ENCODE measurements at regions not wholly inside any gene's neighbourhood (a gene's known extent, or its start where the extent isn't known, plus 50 kb on each side); places are given as distances from the start of the nearest gene placed in this dataset.

- no peak for DNase-seq
These were observed 514.4 kb upstream of the ARRDC4 start for GRCh38 chr15:97446138-97446537.

- no peak for DNase-seq
These were observed 503.8 kb upstream of the ARRDC4 start for GRCh38 chr15:97456521-97457202.

- DNase-seq: no peak
These were observed 503.2 kb upstream of the ARRDC4 start for GRCh38 chr15:97457203-97457847.

- DNase-seq: no peak
These were observed 500.7 kb upstream of the ARRDC4 start for GRCh38 chr15:97459771-97460170.

GRCh38 chr15:97461226-97461625 is 499.3 kb upstream of the ARRDC4 start:
- no peak for DNase-seq

GRCh38 chr15:97463696-97464095 is 496.8 kb upstream of the ARRDC4 start:
- no peak for DNase-seq

- DNase-seq: no peak
These were observed 490.1 kb upstream of the ARRDC4 start for GRCh38 chr15:97470417-97470816.

- DNase-seq: no peak
These were observed 486.9 kb upstream of the ARRDC4 start for GRCh38 chr15:97473627-97474026.

GRCh38 chr15:97479957-97480356 is 480.5 kb upstream of the ARRDC4 start:
- no peak for DNase-seq

GRCh38 chr15:97482521-97482920 is 478.0 kb upstream of the ARRDC4 start:
- no peak for DNase-seq

GRCh38 chr15:97483232-97483631 is 477.3 kb upstream of the ARRDC4 start:
- DNase-seq: no peak

- no peak for DNase-seq
These were observed 470.1 kb upstream of the ARRDC4 start for GRCh38 chr15:97490429-97490828.

- DNase-seq: no peak
These were observed 459.2 kb upstream of the ARRDC4 start for GRCh38 chr15:97501291-97501690.

- DNase-seq: no peak
These were observed 458.5 kb upstream of the ARRDC4 start for GRCh38 chr15:97502038-97502437.

- DNase-seq: no peak
These were observed 456.3 kb upstream of the ARRDC4 start for GRCh38 chr15:97504031-97504792.

- DNase-seq: no peak
These were observed 442.8 kb upstream of the ARRDC4 start for GRCh38 chr15:97517737-97518136.

GRCh38 chr15:97520689-97521088 is 439.8 kb upstream of the ARRDC4 start:
- DNase-seq: no peak

GRCh38 chr15:97521381-97522285 is 438.9 kb upstream of the ARRDC4 start:
- DNase-seq: no peak

- DNase-seq: no peak
These were observed 438.2 kb upstream of the ARRDC4 start for GRCh38 chr15:97522347-97522746.

- no peak for DNase-seq
These were observed 434.7 kb upstream of the ARRDC4 start for GRCh38 chr15:97525809-97526208.

- no peak for DNase-seq
These were observed 432.3 kb upstream of the ARRDC4 start for GRCh38 chr15:97528238-97528637.

GRCh38 chr15:97545799-97546198 is 414.7 kb upstream of the ARRDC4 start:
- DNase-seq: no peak

- DNase-seq: no peak
These were observed 413.1 kb upstream of the ARRDC4 start for GRCh38 chr15:97547381-97547780.
